Right lobe of liver (tissue), 4 donors: ENCODE measurements at regions not wholly inside any gene's neighbourhood (a gene's known extent, or its start where the extent isn't known, plus 50 kb on each side); places are given as distances from the start of the nearest gene placed in this dataset.

ENCODE experiments used
- CTCF ChIP-seq, 4 donors: fragments of 200-600 bp in 3 of 4; fragments of 450-650 bp in 1 of 4; IDR thresholded peaks; one replicate each; pipeline versions ENCODE4 v1.5.1 to v1.8.0; 2016 to 2022; ENCODE audit warnings: antibody characterized with exemption in 4 of 4, mild to moderate bottlenecking in 2 of 4
- POLR2A ChIP-seq: fragments of 450-650 bp; IDR thresholded peaks from one replicate; pipeline ENCODE4 v1.6.1; 2017; ENCODE audit warnings: antibody characterized with exemption, mild to moderate bottlenecking
- donor health status: DM: no; HTN: no; CAD: no.
- donor health status: DM: no; HTN: no; CAD: no.
- donor health status: DM: no; HTN: yes; CAD: no.

DNA sequence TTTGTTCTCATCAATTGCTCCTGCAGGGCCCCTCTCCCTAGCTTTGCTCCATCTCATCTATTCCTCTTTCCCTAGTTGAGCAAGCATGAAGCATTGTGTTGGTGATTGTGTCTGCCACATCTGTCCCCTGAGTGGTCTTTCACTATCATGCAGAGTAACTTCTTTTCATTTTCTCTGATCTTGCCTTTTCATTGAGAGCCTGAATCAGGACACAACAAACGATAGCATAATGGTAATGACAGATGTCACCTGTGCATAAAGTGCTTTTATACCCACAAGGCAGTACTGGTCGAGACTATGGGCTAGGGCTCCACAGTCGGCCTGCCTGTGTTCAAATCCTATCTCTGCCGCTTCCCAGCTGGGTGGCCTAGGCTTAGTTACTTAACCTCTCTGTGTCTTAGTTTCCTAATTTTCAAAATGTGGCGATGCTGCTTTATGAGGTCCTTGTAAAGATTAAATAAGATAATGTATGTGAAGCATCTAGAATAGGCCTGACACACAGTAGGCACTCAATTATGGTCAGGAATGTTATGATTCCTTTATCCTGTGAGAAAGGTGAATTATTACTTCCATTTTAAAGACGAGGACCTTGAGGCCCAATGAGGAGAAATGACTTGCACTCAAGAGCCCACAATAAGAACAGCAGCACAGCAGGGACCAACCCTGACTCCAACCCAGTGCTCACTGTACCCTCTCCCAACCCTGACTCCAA lies 137.1 kb upstream of the ZNF618 start:
- TF ChIP-seq CTCF (IDR thresholded peaks at IDR 0.05) (no peak), POLR2A (no peak)
